DND-41 (cell line): ENCODE measurements at regions not wholly inside any gene's neighbourhood (a gene's known extent, or its start where the extent isn't known, plus 50 kb on each side); places are given as distances from the start of the nearest gene placed in this dataset.

Experiments
- CTCF ChIP-seq: IDR thresholded peaks from 2 replicates; pipeline ENCODE4 v1.5.1; 2012; ENCODE audit warnings: borderline replicate concordance, low read length, moderate library complexity, mild to moderate bottlenecking; ENCODE audit not compliant: poor library complexity, severe bottlenecking; ENCODE audit errors: extremely low read depth
- EZH2 ChIP-seq: IDR thresholded peaks from 3 replicates; pipeline ENCODE4 v1.6.1; 2012; ENCODE audit warnings: borderline replicate concordance, low read depth, mild to moderate bottlenecking, moderate library complexity, low read length, inconsistent platforms; ENCODE audit not compliant: severe bottlenecking

DNA sequence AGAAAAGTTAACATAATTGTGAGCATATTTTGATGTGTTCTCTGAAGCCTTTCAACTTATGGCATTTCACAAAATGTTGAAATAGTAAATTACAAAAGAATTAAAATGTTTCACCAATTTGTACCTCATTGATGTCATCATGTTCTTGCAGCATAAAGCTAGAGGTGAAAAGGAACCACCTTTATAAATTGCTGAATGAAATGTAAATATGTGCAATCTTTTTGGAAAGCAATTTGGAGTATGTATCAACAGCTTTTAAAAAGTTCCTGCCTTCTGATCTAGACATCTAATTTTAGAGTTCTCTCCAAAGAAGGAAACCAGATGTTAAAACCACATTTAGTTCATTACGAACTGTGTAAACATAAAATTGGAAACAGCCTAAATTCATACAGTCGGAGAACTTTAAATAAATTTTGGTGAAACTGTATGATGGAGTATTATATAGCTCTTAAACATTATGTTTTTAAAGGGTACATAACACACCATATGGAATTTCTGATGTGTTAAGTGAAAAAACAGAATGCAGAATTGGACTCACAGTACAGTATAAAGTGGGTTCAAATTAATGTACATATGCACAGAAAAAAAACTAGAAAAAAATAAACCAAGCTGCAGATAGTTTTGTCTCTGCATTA, 311.2 kb upstream of the NAALADL2 start:
- TF ChIP-seq CTCF (no peak), EZH2 (no peak)
